Hematopoietic multipotent progenitor cell treated with erythropoietin and hydrocortisone succinate and interleukin-3 and kit ligand, for 6 days (in vitro differentiated cells): ENCODE measurements at regions not wholly inside any gene's neighbourhood (a gene's known extent, or its start where the extent isn't known, plus 50 kb on each side); places are given as distances from the start of the nearest gene placed in this dataset.

Experiments used
- DNase-seq: peaks from one replicate; pipeline ENCODE4 v3.0.0-alpha.2; 2015

- no peak for DNase-seq
Observed at GRCh38 chr18:68520406-68521075, 194.4 kb downstream of the TMX3 start.

- DNase-seq: no peak
Observed at GRCh38 chr18:68519336-68519735, 195.6 kb downstream of the TMX3 start.

GRCh38 chr18:68509902-68510301, 205.0 kb downstream of the TMX3 start:
- DNase-seq: no peak

GRCh38 chr18:68507781-68508180, 207.1 kb downstream of the TMX3 start:
- DNase-seq: no peak

- no peak for DNase-seq
Observed at GRCh38 chr18:68505178-68505574, 209.7 kb downstream of the TMX3 start.

- no peak for DNase-seq
Observed at GRCh38 chr18:68504441-68505177, 210.3 kb downstream of the TMX3 start.

- no peak for DNase-seq
Observed at GRCh38 chr18:68500556-68500955, 214.4 kb downstream of the TMX3 start.

GRCh38 chr18:68499141-68499540, 215.8 kb downstream of the TMX3 start:
- no peak for DNase-seq

- no peak for DNase-seq
Observed at GRCh38 chr18:68498636-68499035, 216.3 kb downstream of the TMX3 start.

- no peak for DNase-seq
Observed at GRCh38 chr18:68498185-68498584, 216.7 kb downstream of the TMX3 start.

- no peak for DNase-seq
Observed at GRCh38 chr18:68494802-68495581, 219.9 kb downstream of the TMX3 start.

- DNase-seq: no peak
Observed at GRCh38 chr18:68489013-68489792, 225.7 kb downstream of the TMX3 start.

GRCh38 chr18:68484241-68484640, 230.7 kb downstream of the TMX3 start:
- no peak for DNase-seq

- no peak for DNase-seq
Observed at GRCh38 chr18:68482815-68483214, 232.1 kb downstream of the TMX3 start.

- DNase-seq: no peak
Observed at GRCh38 chr18:68480196-68480595, 234.7 kb downstream of the TMX3 start.

- no peak for DNase-seq
Observed at GRCh38 chr18:68478246-68478645, 236.7 kb downstream of the TMX3 start.

- DNase-seq: no peak
Observed at GRCh38 chr18:68475883-68476282, 239.0 kb downstream of the TMX3 start.

- DNase-seq: no peak
Observed at GRCh38 chr18:68472701-68473295, 242.1 kb downstream of the TMX3 start.

- DNase-seq: no peak
Observed at GRCh38 chr18:68469049-68469625, 245.8 kb downstream of the TMX3 start.

- DNase-seq: no peak
Observed at GRCh38 chr18:68467957-68468356, 247.0 kb downstream of the TMX3 start.

- no peak for DNase-seq
Observed at GRCh38 chr18:68467329-68467728, 247.6 kb downstream of the TMX3 start.

GRCh38 chr18:68466672-68467071, 248.2 kb downstream of the TMX3 start:
- DNase-seq: no peak
